ENCODE measurements at regions not wholly inside any gene's neighbourhood (a gene's known extent, or its start where the extent isn't known, plus 50 kb on each side); places are given as distances from the start of the nearest gene placed in this dataset.
A peak's percentile ranks its signal among the peaks of the same experiment; 100 is the strongest.

DNA sequence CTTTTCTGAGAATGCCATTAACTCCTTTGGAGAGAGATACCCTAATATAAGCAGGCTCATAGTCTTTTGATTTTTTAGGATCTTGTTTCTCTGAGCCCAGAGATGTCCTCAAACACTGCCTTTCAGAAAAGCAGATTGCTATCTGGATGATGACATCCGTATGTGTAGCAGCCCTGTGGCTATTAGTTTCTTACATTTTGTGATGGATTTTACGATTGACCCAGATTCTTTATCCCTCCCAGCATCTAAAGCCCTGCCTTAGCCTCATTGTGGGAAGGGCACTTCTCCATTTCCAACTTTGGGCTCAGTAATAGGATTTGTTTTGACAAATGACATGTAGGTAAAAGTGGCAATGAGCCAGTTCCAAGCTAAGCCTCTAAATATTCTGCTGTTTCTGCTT is 300.3 kb downstream of the TTLL7 start:
- no peak overlapping the region for H3K4me3 ChIP-seq (ENCODE audit: low read length in 2 of 2)
- peaks cover 45 to 64% of the 10 kb centered on the region in 2 donors for H3K4me1 ChIP-seq (ENCODE audit: control insufficient read depth in 2 of 2, insufficient read depth in 2 of 2, low read length in 2 of 2)
- H3K27ac ChIP-seq (ENCODE audit: low read depth in 1 of 2, low read length in 1 of 2) = no peak overlapping the region
- WGBS = 77% methylated on average over 2 of the region's 2 CpGs
- H3K27me3 ChIP-seq (ENCODE audit: control insufficient read depth in 2 of 2, insufficient read depth in 1 of 2, low read length in 1 of 2) = no peaks in the 10 kb centered on the region
- DNase-seq (ENCODE audit: low read depth in 6 of 9, low spot score in 9 of 9) = no peak
- no peaks in the 10 kb centered on the region for H3K36me3 ChIP-seq (ENCODE audit: control insufficient read depth in 2 of 2, insufficient read depth in 2 of 2, low read length in 1 of 2)
- H3K9me3 ChIP-seq (ENCODE audit: control insufficient read depth in 2 of 2, insufficient read depth in 1 of 2, low read length in 1 of 2) = peaks cover 0 to 1% of the 10 kb centered on the region in 2 donors

DNA sequence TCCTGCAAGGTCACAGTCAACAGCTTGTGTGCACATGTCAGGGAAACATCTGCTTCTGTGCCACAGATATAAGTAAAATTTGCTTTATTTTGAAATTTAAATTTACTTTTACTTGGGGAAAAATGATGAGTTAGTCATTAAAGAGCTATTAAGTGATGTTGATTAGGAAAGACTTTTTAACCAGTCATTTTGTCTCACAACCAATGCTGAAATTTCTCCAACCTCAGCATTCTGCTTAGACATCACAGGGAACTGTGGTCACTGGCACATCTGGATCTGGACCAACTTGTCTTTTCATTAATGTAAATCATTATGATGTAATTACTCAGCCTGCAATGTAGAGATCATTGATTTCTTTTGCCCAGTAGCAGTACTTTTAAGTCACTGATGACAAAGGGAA is 301.0 kb downstream of the TTLL7 start:
- peaks cover 0 to 1% of the 10 kb centered on the region in 2 donors for H3K9me3 ChIP-seq (ENCODE audit: control insufficient read depth in 2 of 2, insufficient read depth in 1 of 2, low read length in 1 of 2)
- no peaks in the 10 kb centered on the region for H3K27me3 ChIP-seq (ENCODE audit: control insufficient read depth in 2 of 2, insufficient read depth in 1 of 2, low read length in 1 of 2)
- no peaks in the 10 kb centered on the region for H3K36me3 ChIP-seq (ENCODE audit: control insufficient read depth in 2 of 2, insufficient read depth in 2 of 2, low read length in 1 of 2)
- no peak overlapping the region for H3K27ac ChIP-seq (ENCODE audit: low read depth in 1 of 2, low read length in 1 of 2)
- no peak overlapping the region for H3K4me3 ChIP-seq (ENCODE audit: low read length in 2 of 2)
- no peak for DNase-seq (ENCODE audit: low read depth in 6 of 9, low spot score in 9 of 9)
- peaks cover 46 to 65% of the 10 kb centered on the region in 2 donors for H3K4me1 ChIP-seq (ENCODE audit: control insufficient read depth in 2 of 2, insufficient read depth in 2 of 2, low read length in 2 of 2)

DNA sequence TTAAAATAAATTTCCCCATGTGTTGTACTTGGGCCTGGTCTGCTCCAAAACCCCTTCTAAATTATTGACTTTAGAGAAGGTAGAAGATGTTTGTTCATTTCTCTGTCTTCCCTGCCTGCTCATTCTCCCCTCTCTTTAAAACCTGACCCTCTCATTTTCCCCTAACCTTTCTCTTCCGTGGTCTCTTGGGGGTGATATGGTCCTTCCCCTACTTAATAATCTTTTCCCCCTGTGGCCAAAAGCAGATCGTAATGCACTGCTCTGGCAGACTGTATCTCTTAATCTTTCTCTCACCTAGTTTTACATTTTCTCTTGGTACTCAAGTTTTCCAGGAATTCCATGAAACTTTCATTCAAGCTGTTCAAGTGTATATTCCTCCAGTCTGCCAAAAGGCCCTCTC is 301.7 kb downstream of the TTLL7 start:
- Histone ChIP-seq H3K9me3 (ENCODE audit: control insufficient read depth in 2 of 2, insufficient read depth in 1 of 2, low read length in 1 of 2) (peaks cover 0 to 1% of the 10 kb centered on the region in 2 donors), H3K27me3 (ENCODE audit: control insufficient read depth in 2 of 2, insufficient read depth in 1 of 2, low read length in 1 of 2) (no peaks in the 10 kb centered on the region), H3K4me3 (ENCODE audit: low read length in 2 of 2) (no peak overlapping the region), H3K36me3 (ENCODE audit: control insufficient read depth in 2 of 2, insufficient read depth in 2 of 2, low read length in 1 of 2) (no peaks in the 10 kb centered on the region), H3K4me1 (ENCODE audit: control insufficient read depth in 2 of 2, insufficient read depth in 2 of 2, low read length in 2 of 2) (peaks cover 39 to 65% of the 10 kb centered on the region in 2 donors), H3K27ac (ENCODE audit: low read depth in 1 of 2, low read length in 1 of 2) (no peak overlapping the region)
- 95% methylated on average over 2 of the region's 2 CpGs for WGBS
- DNase-seq (ENCODE audit: low read depth in 6 of 9, low spot score in 9 of 9) = no peak

DNA sequence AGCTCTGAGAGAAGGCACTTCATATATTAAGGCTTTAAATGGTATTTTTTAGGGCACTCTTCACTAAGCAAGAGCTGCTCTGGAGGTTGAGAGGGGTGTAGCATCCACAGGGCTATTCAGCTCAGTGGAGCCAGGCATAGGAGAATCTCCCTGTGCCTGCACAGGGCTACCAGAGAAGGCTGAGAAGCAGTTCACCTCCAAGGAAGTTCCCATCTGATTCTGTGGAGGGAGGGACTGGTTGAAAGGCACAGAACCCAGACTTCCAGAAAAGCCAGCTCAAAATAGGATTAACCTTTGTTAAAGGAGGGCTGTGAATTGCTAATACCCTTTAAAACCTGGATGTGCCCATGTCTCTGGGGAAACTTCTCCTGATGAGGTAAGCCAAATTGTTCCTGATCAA is 304.5 kb downstream of the TTLL7 start:
- H3K4me1 ChIP-seq (ENCODE audit: control insufficient read depth in 2 of 2, insufficient read depth in 2 of 2, low read length in 2 of 2) = peaks cover 15 to 46% of the 10 kb centered on the region in 2 donors
- H3K36me3 ChIP-seq (ENCODE audit: control insufficient read depth in 2 of 2, insufficient read depth in 2 of 2, low read length in 1 of 2) = no peaks in the 10 kb centered on the region
- no peaks in the 10 kb centered on the region for H3K27me3 ChIP-seq (ENCODE audit: control insufficient read depth in 2 of 2, insufficient read depth in 1 of 2, low read length in 1 of 2)
- H3K4me3 ChIP-seq (ENCODE audit: low read length in 2 of 2) = no peak overlapping the region
- no peaks in the 10 kb centered on the region for H3K9me3 ChIP-seq (ENCODE audit: control insufficient read depth in 2 of 2, insufficient read depth in 1 of 2, low read length in 1 of 2)
- no peak overlapping the region for H3K27ac ChIP-seq (ENCODE audit: low read depth in 1 of 2, low read length in 1 of 2)
- DNase-seq (ENCODE audit: low read depth in 6 of 9, low spot score in 9 of 9) = no peak

DNA sequence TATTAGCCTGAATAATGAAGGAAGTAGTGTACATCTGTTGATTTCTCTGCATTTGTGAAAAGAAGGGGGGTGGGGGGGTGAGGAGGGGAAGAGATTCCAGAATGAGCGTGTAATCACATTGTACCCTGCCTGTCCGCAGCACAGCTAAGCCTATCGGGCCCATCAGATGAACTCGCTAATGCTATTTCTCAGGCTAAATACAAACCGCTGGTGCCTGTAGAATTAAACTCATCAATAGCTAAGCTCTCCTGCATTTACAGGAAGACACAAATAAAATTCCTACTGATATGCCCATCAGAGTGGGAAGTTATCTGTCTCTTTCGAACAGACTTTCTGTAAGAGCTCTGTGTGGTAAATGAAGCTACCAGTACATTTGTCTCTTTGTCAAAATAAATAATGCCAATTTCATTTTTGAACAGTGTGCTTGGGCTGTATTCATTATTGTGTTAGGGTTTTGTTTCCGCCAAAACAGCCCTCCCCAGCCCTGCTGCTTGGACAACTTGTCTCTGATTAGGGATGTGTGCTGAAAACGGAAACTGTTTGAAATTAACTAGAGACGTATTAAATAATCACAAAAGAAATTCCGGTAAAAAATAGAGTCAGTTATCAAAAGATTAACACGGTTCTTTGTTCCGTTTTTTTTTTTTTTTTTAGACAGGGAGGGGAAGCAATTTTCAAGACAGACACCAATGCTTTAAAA is 305.4 kb downstream of the TTLL7 start:
- 27% methylated on average over 12 of the region's 12 CpGs for WGBS
- no peak for DNase-seq (ENCODE audit: low read depth in 6 of 9, low spot score in 9 of 9)
- H3K4me3 ChIP-seq (ENCODE audit: low read length in 2 of 2) = peak overlapping the region in 1 of 2 donors; percentile 48
- H3K4me1 ChIP-seq (ENCODE audit: control insufficient read depth in 2 of 2, insufficient read depth in 2 of 2, low read length in 2 of 2) = peaks cover 13 to 38% of the 10 kb centered on the region in 2 donors
- H3K27me3 ChIP-seq (ENCODE audit: control insufficient read depth in 2 of 2, insufficient read depth in 1 of 2, low read length in 1 of 2) = no peaks in the 10 kb centered on the region
- H3K9me3 ChIP-seq (ENCODE audit: control insufficient read depth in 2 of 2, insufficient read depth in 1 of 2, low read length in 1 of 2) = no peaks in the 10 kb centered on the region
- no peak overlapping the region for H3K27ac ChIP-seq (ENCODE audit: low read depth in 1 of 2, low read length in 1 of 2)
- H3K36me3 ChIP-seq (ENCODE audit: control insufficient read depth in 2 of 2, insufficient read depth in 2 of 2, low read length in 1 of 2) = no peaks in the 10 kb centered on the region

DNA sequence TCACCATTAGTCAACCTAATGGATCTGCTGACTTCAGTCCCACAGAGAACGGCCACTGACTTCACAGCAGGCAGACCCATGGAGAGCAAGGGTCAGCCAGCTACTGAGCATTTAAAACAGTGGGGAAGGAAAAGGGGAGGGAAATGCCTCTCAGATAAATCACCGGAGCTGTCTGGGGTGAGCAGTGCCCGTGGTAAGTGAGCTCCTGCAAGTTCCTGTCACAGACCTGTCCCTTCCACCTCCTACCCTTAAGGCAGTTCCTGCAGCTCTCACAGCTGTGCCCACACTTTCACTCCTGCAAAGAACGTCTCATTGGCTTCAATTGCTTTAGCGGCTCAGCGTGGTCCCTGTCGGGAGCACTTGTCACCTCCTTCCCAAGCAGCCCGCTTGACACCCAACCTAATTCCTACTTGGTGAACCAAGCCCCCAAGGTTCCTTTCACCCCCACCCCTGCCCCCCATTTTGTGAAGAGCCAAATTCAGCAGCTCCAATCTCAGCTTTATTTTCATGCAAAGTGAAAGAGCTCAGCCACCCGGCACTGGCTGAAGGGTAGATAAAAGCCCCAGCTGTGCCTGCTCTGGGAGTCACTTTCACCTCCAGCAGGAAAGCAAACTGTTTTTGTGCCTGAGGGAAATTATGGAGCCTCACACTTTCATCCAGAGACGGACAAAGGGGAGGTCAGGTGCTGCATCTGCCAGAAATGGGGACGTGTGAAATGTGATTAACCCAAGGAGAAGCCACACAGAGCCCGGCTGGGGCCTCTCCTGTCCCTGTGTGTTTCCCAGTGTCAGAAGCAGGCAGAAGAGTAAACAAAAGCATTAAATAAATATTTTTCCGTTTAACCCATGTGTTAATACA is 306.2 kb downstream of the TTLL7 start:
- Histone ChIP-seq H3K4me1 (ENCODE audit: control insufficient read depth in 2 of 2, insufficient read depth in 2 of 2, low read length in 2 of 2) (peaks cover 12 to 36% of the 10 kb centered on the region in 2 donors), H3K36me3 (ENCODE audit: control insufficient read depth in 2 of 2, insufficient read depth in 2 of 2, low read length in 1 of 2) (no peaks in the 10 kb centered on the region), H3K4me3 (ENCODE audit: low read length in 2 of 2) (peak overlapping the region; percentile 48 to 60), H3K9me3 (ENCODE audit: control insufficient read depth in 2 of 2, insufficient read depth in 1 of 2, low read length in 1 of 2) (no peaks in the 10 kb centered on the region), H3K27me3 (ENCODE audit: control insufficient read depth in 2 of 2, insufficient read depth in 1 of 2, low read length in 1 of 2) (no peaks in the 10 kb centered on the region), H3K27ac (ENCODE audit: low read depth in 1 of 2, low read length in 1 of 2) (peak overlapping the region; percentile 50 to 79)
- 8% methylated on average over 13 of the region's 13 CpGs for WGBS
- DNase-seq (ENCODE audit: low read depth in 6 of 9, low spot score in 9 of 9) = peak in 4 of 9 donors; percentile 29 to 79 (median 58)

DNA sequence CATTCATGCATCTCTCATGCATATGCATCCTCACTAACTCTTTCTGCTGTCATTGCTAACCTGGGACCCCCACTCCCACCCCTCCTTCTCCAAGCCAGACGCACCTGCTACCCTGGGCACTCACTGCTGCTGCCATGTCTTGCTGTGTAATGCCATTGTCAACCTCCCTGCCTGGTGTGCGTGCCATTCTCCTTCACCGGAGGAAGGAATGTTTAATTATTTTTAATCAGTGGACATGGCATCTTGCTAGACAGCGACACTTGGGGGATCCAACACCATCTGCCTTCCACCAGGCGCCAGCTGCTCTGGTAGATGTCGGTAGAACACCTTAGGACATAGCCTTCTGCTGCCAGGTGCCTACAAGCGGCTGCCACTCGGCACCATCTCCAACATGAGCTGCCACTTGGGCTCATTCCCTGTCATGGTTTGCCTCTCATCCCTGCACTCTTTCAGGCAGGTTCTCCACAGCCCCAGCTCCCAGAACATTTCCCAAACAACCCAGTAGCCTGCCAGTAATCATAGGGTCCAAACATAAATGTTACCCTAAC is 306.9 kb downstream of the TTLL7 start:
- 98% methylated on average over 8 of the region's 8 CpGs for WGBS
- H3K36me3 ChIP-seq (ENCODE audit: control insufficient read depth in 2 of 2, insufficient read depth in 2 of 2, low read length in 1 of 2) = no peaks in the 10 kb centered on the region
- H3K4me3 ChIP-seq (ENCODE audit: low read length in 2 of 2) = no peak overlapping the region
- peak overlapping the region in 1 of 2 donors; percentile 79 for H3K27ac ChIP-seq (ENCODE audit: low read depth in 1 of 2, low read length in 1 of 2)
- no peaks in the 10 kb centered on the region for H3K27me3 ChIP-seq (ENCODE audit: control insufficient read depth in 2 of 2, insufficient read depth in 1 of 2, low read length in 1 of 2)
- DNase-seq (ENCODE audit: low read depth in 6 of 9, low spot score in 9 of 9) = no peak
- peaks cover 12 to 36% of the 10 kb centered on the region in 2 donors for H3K4me1 ChIP-seq (ENCODE audit: control insufficient read depth in 2 of 2, insufficient read depth in 2 of 2, low read length in 2 of 2)
- H3K9me3 ChIP-seq (ENCODE audit: control insufficient read depth in 2 of 2, insufficient read depth in 1 of 2, low read length in 1 of 2) = no peaks in the 10 kb centered on the region

DNA sequence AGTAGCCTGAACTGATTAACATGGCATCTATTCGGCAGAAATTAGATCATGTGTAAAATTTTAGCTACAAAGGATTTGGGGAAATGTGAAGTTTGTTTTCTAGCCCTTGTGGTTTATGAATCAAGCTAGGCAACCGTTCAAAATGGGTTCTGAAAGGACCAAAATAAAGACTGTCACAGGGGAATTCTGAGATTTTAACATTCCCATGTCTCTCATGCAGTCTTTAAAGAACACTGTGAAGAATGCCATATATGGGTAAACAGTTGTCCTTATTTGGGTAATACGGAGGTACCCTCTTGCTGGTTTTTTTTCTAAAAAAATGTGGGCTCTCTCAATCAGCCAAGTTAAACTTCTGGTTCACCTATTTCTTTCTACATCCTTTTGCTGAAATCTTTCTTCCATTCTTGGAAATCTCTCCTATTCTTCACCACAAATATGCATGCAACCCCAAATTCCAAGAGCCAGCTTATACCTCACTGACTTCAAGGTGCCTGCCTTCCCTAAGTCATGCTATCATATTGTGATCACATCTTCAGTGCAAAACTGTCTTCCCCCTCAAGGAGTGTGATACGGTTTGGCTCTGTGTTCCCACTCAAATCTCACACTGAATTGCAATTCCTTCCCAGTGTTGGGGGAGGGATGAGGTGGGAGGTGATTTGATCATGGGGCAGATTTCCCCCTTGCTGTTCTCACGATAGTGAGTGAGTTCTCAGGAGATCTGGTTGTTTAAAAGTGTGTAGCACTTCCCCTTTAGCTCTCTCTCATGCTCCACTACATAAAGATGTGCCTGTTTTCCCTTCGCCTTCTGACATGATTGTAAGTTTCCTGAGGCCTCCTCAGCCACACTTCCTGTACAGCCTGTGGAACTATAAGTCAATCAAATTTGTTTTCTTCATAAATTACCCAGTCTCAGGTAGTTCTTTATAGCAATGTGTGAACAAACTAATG is 308.7 kb downstream of the TTLL7 start:
- H3K36me3 ChIP-seq (ENCODE audit: control insufficient read depth in 2 of 2, insufficient read depth in 2 of 2, low read length in 1 of 2) = no peaks in the 10 kb centered on the region
- H3K4me1 ChIP-seq (ENCODE audit: control insufficient read depth in 2 of 2, insufficient read depth in 2 of 2, low read length in 2 of 2) = peaks cover 12 to 33% of the 10 kb centered on the region in 2 donors
- WGBS = 81% methylated on average over 6 of the region's 6 CpGs
- DNase-seq (ENCODE audit: low read depth in 6 of 9, low spot score in 9 of 9) = no peak
- H3K9me3 ChIP-seq (ENCODE audit: control insufficient read depth in 2 of 2, insufficient read depth in 1 of 2, low read length in 1 of 2) = no peaks in the 10 kb centered on the region
- no peak overlapping the region for H3K4me3 ChIP-seq (ENCODE audit: low read length in 2 of 2)
- H3K27ac ChIP-seq (ENCODE audit: low read depth in 1 of 2, low read length in 1 of 2) = no peak overlapping the region
- H3K27me3 ChIP-seq (ENCODE audit: control insufficient read depth in 2 of 2, insufficient read depth in 1 of 2, low read length in 1 of 2) = no peaks in the 10 kb centered on the region
